ENCODE measurements at regions not wholly inside any gene's neighbourhood (a gene's known extent, or its start where the extent isn't known, plus 50 kb on each side); places are given as distances from the start of the nearest gene placed in this dataset.

- TF ChIP-seq THRA (CRISPR knock-in tag; IDR thresholded peaks at IDR 0.05; ENCODE audit: borderline replicate concordance) (0 out of 2 replicates have a peak, but pooled peaks have one; percentile 8), SKIL (CRISPR knock-in tag; IDR thresholded peaks at IDR 0.05; ENCODE audit: borderline replicate concordance) (peak; percentile 39; the same call in 1 of the 2 replicates), ETS1 (CRISPR knock-in tag; IDR thresholded peaks at IDR 0.05) (no peak), TFDP2 (CRISPR knock-in tag; IDR thresholded peaks at IDR 0.05) (no peak), HOXD1 (CRISPR knock-in tag; IDR thresholded peaks at IDR 0.05) (no peak), ZNF430 (CRISPR knock-in tag; IDR thresholded peaks at IDR 0.05) (no peak), CBFB (CRISPR knock-in tag; IDR thresholded peaks at IDR 0.05) (no peak), ZNF446 (CRISPR knock-in tag; IDR thresholded peaks at IDR 0.05) (0 out of 2 replicates have a peak, but pooled peaks have one; percentile 54), ZMYM2 (CRISPR knock-in tag; IDR thresholded peaks at IDR 0.05) (0 out of 2 replicates have a peak, but pooled peaks have one; percentile 37), ZNF512B (CRISPR knock-in tag; IDR thresholded peaks at IDR 0.05; ENCODE audit: borderline replicate concordance) (no peak), ZNF563 (CRISPR knock-in tag; IDR thresholded peaks at IDR 0.05) (peak; percentile 56; the same call in 1 of the 2 replicates)
Measured at GRCh38 chr16:85171759-85172454, 59.6 kb upstream of the CIBAR2 start (continued).
